ENCODE measurements at regions not wholly inside any gene's neighbourhood (a gene's known extent, or its start where the extent isn't known, plus 50 kb on each side); places are given as distances from the start of the nearest gene placed in this dataset.
"Not testable (repeated sequence)": the region's sequence is repeated elsewhere in the genome, so short reads cannot be mapped to it uniquely, and the experiment has no call there.

DNA sequence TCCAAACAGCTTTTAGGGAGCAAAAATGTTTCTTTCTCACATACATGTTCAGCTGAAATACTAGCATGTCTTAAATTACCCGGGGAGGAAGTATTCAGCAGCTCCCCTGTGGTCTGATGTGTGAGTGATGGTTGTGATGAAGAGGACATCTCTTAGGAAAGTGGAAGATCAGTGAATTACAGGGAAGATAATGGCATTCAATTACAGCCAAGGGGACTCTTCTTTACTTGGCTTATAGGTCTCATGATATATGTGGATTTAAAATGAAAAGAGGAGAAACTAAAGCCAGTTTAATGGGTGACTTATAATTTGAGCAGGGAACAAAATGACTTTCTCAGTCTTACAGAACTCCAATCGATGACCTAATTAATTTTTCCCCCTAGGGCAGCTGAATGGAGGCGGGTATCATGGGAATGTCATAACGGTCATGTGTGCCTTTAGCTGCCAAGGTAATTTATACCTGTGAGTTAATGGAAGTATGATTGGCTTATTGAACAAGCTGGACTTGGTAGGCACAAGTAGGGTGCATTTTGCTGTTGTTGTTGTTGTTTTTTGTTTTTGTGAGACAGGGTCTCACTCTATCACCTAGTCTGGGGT lies 198.8 kb downstream of the HIPK3 start:
- DNase-seq, result no peak

DNA sequence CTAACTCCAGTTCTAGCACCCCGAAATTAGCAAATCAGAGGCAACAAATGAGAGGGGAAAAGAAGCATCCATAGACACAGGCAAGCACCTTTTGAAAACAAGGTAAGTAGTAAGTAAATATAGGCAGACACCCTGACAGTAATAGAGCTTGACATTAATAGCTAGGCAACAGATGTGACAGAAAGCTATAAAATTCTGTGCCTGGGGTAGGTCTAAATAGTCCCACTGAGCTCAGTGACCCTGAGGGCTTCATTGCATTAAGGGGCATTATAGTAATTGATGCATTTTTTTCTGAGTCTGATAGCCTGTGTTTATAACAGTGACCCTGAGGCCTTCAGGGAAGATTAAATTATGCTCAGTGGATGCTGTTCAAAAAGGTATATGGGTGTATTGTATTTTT lies 197.1 kb downstream of the HIPK3 start:
- DNase-seq, result no peak

DNA sequence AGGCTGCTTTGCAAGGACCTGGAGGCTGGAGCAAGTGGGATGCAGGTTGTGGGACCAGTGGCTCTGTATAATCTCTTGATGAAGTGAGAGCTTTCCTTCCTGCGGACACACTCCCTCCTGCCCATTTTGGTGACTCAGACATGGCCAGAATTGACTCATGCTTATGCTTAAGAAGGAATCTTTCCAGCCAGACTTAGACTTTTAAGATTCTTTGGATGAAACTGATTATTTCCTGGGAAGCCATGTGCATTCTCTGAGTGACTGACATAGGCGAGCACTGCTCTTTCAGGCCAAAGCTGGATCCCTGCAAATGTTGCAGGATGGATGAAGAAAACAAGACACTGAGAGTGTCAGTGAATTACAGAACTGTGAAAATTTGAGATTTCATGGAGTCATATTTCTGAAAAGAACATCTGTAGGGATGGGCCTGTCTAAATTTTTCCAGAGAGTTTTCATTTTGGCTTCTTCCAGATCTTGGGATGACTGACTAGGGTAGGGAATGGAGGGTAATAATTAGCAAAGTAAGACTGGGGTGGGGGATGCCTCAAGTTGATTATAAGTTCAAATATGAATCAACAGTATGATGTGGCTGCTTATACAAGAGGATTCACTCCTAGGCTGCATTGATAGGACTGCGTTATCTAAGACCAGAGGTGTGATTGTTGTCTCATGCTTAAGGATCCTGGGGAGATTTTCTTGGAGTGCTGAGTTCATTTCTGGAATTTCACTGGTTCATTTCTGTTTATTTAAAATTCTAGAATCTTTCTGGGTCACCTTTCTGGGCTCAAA lies 195.8 kb downstream of the HIPK3 start:
- no peak for DNase-seq

DNA sequence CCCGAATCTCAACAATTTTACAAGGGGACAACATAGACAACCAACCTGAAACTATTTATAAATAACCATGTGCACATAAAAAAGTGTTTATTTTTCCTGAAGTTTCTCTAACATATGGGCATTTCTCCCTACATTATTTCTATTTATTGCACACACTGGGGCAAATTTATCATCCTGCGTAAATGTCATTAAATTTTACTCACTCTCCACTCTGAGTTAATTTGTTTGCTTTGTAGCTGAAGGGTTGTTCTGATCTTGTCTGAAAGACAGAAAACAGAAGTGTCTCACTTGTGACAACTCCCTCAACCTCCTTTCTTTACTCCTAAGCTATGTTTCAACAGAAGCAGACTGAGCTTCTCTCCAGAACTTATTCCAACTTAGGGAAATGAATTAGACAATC lies 194.2 kb downstream of the HIPK3 start:
- DNase-seq, result no peak

DNA sequence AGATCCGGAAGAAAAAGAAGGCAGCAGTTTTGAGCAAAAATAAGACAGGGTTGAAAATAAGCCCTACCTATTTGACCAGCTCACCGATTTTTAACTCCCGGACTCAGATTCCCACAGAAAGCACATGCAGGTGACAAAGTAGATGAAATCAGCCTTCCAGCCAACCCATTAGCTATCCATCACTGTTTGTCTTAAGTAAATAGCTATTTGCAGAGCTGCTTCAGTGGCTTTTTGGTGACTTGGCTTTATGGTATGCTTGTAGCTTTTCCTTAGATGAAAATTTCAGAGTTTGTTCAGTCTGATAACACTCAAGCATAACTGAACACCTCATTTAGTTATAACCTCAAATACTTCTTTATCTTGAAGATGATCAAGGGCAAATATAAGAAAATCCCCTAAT lies 192.6 kb downstream of the HIPK3 start:
- DNase-seq, result no peak

DNA sequence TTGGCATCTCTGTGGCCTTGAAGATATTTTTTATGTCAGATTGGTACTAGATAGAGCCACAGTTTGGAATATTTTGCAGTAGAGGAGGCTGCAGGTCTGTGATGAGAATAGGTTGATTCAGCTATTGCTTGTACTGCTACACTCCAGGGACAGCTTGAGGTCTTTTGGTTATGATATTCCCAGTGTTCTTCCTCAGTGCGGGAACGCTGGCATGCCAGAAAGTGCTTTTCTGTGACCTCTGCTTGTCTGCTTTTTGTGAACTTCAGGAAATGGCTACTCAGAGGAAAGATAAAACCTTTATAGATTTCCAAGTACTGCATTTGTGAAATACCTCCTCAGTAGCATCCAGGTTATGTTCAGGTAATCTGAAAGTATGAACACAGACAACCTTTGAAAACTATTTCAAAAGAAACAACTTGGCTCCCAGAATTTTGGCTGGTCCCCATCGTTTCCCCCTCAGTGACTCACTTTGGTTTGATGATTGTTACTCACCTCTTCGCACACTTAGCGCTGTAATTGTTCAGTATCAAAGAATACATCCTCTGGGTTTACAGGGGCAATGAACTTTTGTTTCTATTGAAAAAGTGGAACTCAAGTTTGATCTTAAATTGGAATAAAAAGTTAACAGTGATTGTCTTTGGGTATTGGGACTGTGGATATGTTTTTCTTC lies 191.4 kb downstream of the HIPK3 start:
- DNase-seq, result no peak

DNA sequence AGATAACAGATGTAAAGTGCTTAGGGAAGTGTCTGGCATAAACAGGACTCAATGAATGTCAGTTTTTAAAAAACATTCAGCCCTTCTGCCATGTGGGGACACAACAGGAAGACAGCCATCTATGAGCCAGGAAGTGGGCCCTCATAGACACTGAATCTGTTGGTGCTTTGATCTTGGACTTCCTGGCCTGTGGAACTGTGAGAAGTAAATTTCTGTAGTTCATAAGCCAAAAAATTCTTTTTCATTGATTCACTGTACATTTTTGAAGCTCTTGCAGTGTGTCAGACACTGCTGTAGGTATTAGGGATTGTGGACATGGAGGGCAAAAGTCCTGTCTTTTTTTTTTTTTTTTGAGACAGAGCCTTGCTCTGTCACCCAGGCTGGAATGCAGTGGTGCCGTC lies 188.6 kb downstream of the HIPK3 start:
- no peak for DNase-seq

DNA sequence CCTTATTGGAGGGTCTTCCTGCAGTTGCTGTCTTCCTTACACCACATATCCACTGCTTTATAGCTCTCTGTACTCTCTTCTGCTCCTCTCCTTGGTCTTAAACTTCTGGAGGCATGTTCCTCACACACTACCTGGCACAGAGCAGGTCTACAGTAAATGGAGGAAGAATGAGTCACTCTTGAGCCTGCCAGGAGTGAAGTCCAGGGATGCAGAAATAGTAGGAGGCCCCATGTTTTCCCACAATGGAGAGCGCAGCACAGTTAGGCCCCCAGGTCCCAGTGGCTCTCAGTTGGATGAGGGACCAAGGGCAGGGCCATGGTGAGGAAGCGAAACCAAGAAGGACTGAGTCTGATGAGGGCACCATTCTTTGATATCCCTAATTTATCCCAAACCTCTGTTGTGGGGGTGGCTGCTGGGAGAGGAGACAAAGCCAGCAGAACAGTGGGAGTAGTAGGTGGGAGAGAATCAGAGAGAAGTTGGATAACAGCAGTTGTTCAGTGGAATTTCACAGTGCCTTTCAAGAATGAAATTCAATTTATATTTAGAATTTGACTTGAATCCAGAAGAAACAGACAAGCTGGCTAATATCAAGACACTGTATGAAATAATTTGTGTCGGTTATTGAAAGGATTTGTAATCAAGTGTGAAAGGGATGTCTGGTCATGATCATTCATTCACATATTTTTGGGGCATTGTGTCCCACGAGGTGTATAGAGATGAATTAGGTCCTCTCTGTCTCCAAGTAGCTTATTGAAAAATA lies 187.8 kb downstream of the HIPK3 start:
- no peak for DNase-seq

DNA sequence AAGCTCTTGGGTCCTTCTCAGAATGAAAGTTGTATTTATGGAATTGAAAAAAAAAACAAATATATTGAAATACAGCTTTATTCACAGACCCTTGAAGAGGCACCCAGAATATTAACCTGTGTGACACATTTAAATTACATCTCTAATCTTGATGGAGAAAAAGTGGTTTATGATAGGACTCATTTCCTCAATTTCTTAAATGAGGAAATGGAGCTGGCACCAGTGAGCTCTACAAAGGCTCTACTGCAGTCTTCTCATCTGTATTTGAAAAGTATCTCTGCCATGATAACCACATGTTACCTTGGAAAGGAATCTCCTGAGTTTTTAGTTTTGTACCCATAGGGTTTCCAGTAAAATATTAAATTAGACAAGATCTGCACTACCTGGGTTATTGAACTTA lies 186.5 kb downstream of the HIPK3 start:
- DNase-seq, result no peak

DNA sequence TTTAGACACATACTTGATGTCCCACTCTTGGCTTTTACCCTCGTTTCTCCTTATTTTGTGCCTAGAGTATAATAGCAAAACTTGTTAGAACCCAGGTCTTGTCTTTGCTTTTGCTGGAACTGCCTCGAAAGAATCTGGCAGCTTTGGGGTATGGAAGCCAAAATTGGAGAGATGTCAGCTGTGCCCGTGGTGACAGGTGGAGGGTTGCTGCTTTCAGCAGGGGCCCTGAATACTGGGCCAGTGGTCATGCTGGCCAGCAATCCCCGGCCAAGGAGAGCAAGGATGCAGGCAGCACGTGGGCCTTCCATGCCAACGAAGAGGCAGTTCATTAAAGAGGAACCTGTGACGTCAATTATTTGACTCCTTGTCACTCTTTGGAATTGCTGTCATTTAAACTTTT lies 181.1 kb downstream of the HIPK3 start:
- no peak for DNase-seq

DNA sequence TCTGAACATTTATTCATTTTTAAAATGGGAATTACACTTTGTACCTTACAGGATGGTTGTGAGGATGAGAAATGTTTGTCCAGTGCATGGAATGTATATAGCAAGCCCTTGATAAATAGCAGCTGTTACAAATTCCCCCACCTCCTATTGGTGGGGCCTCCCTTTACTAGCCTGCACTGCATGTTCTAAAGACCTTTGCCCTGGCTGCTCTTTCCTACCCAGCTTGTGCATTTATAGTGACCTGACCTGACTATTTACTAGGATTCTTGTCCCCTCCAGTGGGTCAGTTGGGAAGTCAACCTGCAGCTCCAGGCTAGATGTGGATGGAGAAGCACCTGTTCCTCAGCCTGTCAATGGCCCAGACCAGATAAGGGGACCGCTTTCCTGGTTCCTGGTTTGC lies 180.3 kb downstream of the HIPK3 start:
- no peak for DNase-seq

DNA sequence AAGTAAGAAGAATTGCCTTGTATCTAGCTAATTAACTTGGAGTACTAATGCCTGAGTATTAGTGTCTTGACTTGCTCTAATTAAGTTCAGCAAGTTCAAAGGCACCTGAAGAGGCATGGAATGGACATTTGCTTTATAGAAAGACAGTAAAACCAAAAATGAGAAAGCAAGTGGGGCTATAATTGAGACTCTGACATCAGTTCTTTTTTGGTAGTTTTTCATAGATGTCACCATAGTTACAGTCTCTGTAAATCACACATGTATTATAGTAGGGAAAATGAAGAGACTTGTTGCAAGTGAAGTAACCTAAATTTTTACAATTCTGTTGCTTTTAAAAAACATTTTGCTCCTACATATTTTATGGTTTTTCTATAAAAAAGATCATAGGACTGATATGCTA lies 178.0 kb downstream of the HIPK3 start:
- DNase-seq, result no peak

DNA sequence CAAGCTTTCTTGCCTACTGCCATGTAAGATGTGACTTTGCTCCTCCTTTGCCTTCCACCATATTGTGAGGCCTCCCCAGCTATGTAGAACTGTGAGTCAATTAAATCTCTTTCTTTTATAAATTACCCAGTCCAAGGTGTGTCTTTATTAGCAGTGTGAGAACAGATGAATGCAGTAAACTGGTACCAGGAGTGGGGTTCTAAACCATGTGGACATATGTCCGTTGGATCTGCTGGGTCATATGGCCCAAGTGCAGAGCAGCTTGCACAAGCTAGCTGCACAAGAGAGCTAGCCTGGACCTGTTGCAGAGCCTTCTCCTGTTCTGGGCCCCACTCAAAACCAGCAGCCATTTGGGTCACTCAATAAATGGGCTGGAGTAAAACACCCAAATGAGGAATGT lies 177.1 kb downstream of the HIPK3 start:
- no peak for DNase-seq

DNA sequence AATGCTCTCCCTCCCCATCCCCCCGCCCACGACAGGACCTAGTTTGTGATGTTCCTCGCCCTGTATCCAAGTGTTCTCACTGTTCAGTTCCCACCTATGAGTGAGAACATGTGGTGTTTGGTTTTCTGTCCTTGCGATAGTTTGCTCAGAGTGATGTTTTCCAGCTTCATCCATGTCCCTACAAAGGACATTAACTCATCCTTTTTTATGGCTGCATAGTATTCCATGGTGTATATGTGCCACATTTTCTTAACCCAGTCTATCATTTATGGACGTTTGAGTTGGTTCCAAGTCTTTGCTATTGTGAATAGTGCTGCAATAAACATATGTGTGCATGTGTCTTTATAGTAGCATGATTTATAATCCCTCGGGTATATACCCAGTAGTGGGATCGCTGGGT lies 171.3 kb downstream of the HIPK3 start:
- DNase-seq, result not testable (repeated sequence)

DNA sequence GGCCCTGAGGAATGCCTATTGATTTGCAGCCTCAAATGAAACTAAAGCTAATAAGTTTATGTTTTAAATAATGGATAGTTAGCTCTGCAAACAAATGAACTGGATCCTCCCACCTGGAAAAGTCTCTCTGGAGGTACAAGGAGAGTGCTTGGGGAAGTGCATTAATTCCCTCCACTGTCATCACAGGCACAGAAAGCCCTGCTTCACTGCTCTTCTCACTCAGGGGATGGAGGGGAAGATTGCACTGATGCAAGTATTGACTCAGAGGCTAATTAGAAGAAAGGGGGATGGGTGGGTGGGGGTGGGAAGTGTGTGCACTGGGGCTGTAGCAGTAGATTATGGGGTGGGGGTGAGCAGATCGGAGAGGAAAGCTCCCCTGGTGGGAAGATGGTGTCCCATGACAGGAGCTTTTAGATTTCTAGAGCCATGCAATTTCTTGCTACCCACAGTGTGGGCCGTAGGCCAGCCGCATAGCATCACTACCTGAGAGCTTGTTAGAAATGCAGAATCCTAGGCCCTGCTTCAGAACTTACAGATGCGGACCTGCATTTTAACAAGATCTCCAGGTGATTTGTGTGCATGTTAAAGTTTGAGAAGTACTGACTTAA lies 163.9 kb downstream of the HIPK3 start:
- no peak for DNase-seq

DNA sequence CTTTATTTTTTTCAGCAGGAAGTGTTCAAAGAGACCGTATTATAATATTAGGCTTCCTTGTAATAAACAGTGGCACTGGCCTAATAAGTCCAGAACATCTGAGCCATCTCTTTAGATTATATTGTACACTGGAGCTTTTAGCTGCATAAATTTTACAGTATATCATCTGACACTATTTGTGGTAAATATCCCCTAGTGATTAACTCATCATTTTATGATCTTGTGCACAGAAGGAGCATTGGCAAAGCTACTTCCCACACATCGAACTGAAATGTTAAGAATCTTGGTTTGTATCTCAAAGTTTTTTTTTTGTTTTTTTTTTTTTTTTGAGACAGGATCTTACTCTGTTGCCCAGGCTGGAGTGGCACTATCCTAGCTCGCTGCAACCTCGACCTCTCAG lies 162.7 kb downstream of the HIPK3 start:
- no peak for DNase-seq

DNA sequence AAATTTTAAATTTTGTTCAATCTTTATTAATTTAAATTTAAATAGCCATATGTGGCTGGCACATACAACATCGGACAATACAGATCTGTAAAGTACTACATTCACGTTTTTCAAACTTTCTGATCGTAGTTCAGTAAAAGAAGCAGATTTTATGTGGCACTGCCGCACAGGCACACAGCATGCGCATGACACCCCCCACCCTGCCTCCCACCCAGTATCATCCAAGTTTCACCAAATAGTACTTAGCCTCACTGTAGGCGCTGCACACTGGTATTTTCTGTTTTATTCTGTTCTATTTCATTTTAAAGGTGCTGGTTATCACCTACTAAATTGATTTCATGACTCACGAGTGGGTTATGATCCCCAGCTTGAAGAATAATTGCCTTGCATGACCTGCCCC lies 159.9 kb downstream of the HIPK3 start:
- DNase-seq, result no peak

DNA sequence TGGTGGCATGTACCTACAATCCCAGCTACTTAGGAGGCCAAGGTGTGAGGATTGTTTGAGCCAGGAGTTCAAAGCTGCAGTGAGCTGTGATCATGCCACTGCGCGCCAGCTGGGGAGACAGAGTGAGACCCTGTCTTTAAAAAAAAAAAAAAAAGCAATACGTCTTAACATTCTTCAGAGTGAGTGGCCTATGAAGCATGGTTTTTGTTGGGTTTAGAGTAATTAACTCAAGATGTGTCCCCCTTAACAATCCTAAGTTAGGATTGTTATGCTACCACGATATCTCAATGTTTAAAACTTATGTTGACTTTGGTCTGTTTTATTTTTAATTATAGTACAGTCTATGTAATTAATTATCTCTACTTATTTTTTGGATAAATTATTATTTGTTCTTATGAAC lies 156.1 kb downstream of the HIPK3 start:
- DNase-seq, result no peak

DNA sequence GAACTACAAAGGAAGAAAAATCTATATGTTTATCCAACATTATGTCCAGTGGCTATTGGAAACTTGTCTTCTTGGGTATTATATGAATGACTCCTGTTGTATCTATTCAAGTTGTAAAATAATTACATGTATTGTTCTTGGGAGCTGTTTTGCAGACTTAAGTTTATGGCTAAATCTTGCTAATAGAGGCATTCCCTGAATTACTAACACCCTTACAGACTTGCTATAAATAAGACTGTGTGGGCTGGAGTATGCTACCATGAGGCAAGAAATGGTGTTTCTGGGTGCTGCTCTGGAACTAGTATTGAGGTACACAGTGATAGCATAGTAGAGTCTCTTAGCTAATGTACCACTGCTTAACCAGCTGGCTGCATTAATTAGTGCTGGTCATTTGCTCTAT lies 155.1 kb downstream of the HIPK3 start:
- DNase-seq, result no peak

DNA sequence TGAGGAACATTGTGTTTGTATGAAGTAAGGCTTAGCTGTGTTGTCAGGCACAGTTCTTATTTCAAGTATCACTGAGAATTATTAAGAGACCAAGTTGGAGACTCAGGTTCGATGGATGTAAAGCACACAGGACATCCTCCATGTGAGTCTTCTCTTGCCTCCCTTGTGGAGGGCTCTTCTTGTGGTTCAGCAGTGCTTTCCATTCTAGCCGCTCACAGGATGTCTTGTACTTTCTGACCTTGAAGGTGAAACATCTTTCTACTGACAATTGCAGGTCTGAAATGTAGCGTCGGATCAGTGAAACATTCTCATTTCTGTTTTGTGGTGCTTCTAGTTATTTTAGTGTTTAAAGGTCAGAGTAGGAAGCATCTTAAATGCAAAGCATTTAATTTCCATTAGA lies 154.6 kb downstream of the HIPK3 start:
- no peak for DNase-seq

DNA sequence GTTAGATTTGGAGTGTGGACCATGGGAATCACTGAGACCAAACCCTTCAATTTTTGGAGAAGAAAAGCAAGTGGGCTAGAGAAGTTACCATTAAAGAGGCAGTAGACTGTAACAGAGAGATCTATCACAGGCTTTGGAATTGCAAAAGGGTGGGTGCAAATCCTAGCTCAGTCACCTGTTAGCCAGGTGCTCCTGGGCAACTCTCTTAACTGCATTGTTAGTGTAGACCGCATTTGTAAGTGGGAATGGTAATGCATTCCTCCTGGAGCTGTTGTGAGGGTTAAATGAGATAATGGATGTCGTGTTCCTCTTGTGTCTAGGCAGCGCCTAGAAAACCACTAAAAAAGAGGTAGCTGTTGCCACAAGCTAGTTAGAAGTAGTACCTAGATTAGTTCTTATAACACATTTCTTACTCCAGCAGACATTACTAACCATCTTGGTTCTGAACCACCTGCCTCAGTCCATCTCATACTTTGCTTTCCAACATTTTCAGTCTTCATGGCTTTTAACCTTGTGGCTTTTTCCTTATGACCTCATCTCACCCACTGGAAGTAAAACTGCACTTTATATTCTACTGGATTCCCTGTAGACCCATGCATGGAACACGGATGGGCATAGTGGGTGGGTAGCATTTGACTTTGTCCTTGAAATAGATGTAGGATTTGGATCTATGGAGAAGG lies 153.0 kb downstream of the HIPK3 start:
- DNase-seq, result no peak
